Lower lobe of right lung (tissue), 2 donors: ENCODE measurements at regions not wholly inside any gene's neighbourhood (a gene's known extent, or its start where the extent isn't known, plus 50 kb on each side); places are given as distances from the start of the nearest gene placed in this dataset.

ENCODE experiments used
- ATAC-seq, 2 donors: fragments of 200-7000 bp; cut with Tn5 transposase; one replicate each; pipeline ENCODE4 v1.9.1; 2020 to 2022; ENCODE audit warnings: mild to moderate bottlenecking in 2 of 2, moderate library complexity in 2 of 2
- DNase-seq: peaks from one replicate; pipeline ENCODE4 v3.0.0-alpha.2; 2020
- H3K27ac ChIP-seq: fragments of 200-600 bp; one replicate; pipeline ENCODE4 v1.8.0; 2022
- H3K27me3 ChIP-seq: fragments of 200-600 bp; one replicate; pipeline ENCODE4 v1.8.0; 2022; ENCODE audit warnings: low read depth
- H3K36me3 ChIP-seq: fragments of 200-600 bp; one replicate; pipeline ENCODE4 v1.8.0; 2022; ENCODE audit warnings: mild to moderate bottlenecking
- H3K4me1 ChIP-seq: fragments of 200-600 bp; one replicate; pipeline ENCODE4 v1.8.0; 2022
- H3K4me3 ChIP-seq: fragments of 200-600 bp; one replicate; pipeline ENCODE4 v1.8.0; 2022; ENCODE audit warnings: mild to moderate bottlenecking
- H3K9me3 ChIP-seq: fragments of 200-600 bp; one replicate; pipeline ENCODE4 v1.8.0; 2022
- intact Hi-C: fragments of 100-400 bp; cut with DNase I; formaldehyde crosslinking; loops from one replicate; pipeline ENCODE4 v1.11.0; 2022
- TF ChIP-seq, protein P1 (sequence below): fragments of 200-600 bp; IDR thresholded peaks from one replicate; pipeline ENCODE4 v1.8.0; 2022; ENCODE audit warnings: antibody characterized with exemption, mild to moderate bottlenecking
- donor health status: DM: no; HTN: yes; CAD: no; lungs with severe emphysema.

DNA sequence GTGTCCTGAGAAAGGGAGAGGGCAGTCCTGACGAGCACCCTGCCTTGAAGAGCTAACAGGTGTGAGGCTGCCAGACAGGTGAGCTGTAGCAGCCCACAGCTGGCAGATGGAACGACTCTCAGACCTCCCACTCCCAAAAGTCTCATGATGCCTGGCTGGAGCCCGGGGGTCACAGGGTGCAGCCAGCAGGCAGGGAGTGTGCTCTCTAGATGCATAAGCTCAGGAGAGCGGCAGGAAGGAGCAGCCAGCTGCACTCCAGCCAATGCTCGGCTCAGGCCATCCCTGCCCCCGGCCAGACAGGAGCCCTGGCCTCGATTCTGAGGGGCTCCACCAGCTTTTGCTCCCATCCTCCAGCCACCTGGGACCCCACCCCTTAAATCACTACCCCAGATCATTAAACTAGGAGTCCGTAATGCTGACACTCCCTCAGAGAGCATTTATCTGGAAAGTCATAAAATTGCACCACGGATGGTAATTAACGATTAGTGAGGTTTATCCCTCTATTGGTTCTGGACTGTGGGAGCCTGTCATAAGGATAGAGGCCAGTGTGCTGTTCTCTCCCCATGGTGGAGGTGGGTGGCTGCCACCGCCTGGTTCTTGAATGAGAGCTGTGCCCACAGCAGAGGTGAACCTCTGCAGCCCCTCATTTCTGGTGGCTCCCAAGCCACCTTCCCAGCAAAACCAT, 63.5 kb upstream of the ZMIZ1 start:
- no peak overlapping the region for H3K4me3 ChIP-seq
- intact Hi-C loops = no loop called here
- no peaks in the 10 kb centered on the region for H3K36me3 ChIP-seq
- H3K27me3 ChIP-seq = no peaks in the 10 kb centered on the region
- peaks cover 12% of the 10 kb centered on the region for H3K4me1 ChIP-seq
- TF ChIP-seq, protein P1, sequence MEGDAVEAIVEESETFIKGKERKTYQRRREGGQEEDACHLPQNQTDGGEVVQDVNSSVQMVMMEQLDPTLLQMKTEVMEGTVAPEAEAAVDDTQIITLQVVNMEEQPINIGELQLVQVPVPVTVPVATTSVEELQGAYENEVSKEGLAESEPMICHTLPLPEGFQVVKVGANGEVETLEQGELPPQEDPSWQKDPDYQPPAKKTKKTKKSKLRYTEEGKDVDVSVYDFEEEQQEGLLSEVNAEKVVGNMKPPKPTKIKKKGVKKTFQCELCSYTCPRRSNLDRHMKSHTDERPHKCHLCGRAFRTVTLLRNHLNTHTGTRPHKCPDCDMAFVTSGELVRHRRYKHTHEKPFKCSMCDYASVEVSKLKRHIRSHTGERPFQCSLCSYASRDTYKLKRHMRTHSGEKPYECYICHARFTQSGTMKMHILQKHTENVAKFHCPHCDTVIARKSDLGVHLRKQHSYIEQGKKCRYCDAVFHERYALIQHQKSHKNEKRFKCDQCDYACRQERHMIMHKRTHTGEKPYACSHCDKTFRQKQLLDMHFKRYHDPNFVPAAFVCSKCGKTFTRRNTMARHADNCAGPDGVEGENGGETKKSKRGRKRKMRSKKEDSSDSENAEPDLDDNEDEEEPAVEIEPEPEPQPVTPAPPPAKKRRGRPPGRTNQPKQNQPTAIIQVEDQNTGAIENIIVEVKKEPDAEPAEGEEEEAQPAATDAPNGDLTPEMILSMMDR = no peak
- ATAC-seq = no peak
- H3K27ac ChIP-seq = no peak overlapping the region
- DNase-seq = no peak
- no peaks in the 10 kb centered on the region for H3K9me3 ChIP-seq

DNA sequence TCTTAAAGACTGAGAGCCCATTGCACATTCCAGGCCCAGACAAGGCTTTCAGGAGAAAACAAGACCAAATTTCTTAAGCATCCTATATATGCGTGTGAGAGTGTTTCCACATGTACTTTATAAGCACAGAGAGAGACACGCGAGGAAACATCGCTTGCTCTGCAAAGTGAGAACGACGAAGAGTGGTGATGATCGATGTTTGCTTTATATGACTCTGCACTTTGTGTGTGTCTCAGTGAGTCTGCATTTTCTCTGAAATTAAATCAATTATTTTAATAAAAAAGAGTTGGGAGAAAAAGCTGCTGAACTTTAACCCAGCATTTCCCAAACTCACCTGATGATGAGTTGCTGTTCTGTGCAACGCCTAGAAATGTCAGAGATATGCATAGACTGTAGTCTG, 61.7 kb upstream of the ZMIZ1 start:
- H3K9me3 ChIP-seq = no peaks in the 10 kb centered on the region
- no peaks in the 10 kb centered on the region for H3K27me3 ChIP-seq
- no peak for ATAC-seq
- H3K36me3 ChIP-seq = no peaks in the 10 kb centered on the region
- DNase-seq = no peak
- H3K4me1 ChIP-seq = no peaks in the 10 kb centered on the region
- H3K27ac ChIP-seq = no peak overlapping the region
- H3K4me3 ChIP-seq = no peak overlapping the region
- TF ChIP-seq, protein P1 = no peak
- intact Hi-C loops = no loop called here

DNA sequence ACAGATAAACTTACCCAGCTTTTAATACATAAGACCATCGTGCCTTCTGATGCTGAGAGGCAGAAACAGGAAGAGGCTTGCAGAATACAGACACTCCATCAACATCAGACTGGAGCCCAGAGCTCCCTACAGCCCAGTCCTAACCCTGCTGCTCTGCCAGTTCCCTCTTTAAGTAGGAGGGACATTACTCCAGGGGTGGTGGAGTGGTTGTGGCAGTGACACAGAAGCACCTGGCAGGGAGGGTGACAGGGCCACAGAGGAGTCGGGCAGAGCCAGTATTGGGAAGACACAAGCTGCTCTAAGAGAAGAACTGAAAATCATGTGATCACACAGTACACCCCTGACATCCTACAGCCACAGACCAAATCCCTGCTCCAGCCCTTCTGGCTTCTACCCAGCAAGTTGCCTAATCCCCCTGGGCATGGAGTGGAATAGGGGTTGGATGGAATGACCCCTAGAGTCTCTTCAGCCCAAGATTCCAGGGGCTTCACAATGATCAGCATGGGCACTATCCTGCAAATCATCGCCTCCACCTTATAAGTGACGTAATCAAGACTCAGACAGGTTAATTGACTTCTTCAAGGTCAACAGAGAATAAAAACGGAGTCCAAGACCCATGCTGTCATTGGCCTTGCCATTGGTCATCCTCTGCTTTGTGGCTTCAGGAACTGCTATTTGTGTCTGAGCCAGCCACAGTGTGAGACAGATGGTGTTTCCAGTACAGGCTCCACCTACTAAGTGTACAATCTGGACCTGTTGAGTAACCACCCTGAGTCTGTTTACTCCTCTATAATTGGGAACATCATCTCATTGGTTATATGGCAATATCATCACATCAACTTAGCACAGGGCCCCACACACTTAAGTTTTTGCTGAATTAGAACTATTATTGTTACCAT, 61.1 kb upstream of the ZMIZ1 start:
- H3K27me3 ChIP-seq = no peaks in the 10 kb centered on the region
- no peak overlapping the region for H3K27ac ChIP-seq
- H3K4me1 ChIP-seq = no peaks in the 10 kb centered on the region
- no peaks in the 10 kb centered on the region for H3K36me3 ChIP-seq
- DNase-seq = no peak
- TF ChIP-seq, protein P1 = no peak
- no peak overlapping the region for H3K4me3 ChIP-seq
- peak in 1 of 2 donors; percentile 18 for ATAC-seq
- H3K9me3 ChIP-seq = no peaks in the 10 kb centered on the region
- intact Hi-C loops = no loop called here

DNA sequence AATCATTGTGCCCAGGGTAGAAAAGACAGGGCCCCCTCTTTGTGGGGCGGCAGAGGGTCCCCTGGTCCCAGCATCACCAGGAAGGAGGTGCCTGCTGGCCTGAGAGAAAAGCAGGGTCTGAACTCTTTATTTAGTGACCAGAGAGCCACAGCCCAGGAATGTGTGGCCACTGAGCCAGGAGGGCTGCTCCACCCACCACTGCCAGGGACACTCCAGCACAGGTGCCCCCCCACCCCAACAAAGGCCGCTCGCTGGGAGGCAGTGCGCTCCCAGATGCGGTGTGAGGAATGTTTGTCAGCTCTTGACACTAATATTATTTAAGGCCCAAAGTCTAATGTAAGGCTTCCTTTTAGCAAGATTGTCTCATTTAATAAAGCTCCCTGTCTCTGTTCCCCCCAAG, 59.6 kb upstream of the ZMIZ1 start:
- Histone ChIP-seq H3K4me1 (no peaks in the 10 kb centered on the region), H3K9me3 (no peaks in the 10 kb centered on the region), H3K36me3 (no peaks in the 10 kb centered on the region), H3K27ac (no peak overlapping the region), H3K27me3 (no peaks in the 10 kb centered on the region), H3K4me3 (no peak overlapping the region)
- ATAC-seq (no peak), DNase-seq (no peak)
- TF ChIP-seq, protein P1 = no peak
- intact Hi-C loops = no loop called here

DNA sequence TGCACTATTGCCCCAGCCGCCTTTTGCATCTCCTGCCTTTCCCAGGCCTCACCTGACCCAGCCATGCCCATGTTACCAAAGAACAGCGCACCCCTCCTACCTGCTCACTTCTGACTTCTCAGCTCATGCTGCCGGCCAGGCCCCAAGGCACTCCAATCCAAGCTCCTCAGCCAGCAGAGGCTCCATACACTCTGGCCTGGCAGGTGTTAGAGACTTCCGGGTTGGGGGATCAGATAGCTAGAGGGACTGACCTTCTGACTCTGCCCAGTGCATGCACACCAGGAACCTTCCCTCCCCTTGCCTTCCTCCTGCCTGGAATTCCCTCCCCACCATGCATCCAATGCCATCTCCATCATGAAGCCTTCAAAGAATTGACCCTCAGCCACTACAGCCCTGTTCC, 56.2 kb upstream of the ZMIZ1 start:
- TF ChIP-seq, protein P1 = no peak
- ATAC-seq (no peak), DNase-seq (no peak)
- no peaks in the 10 kb centered on the region for H3K4me1 ChIP-seq
- no peaks in the 10 kb centered on the region for H3K36me3 ChIP-seq
- no peaks in the 10 kb centered on the region for H3K9me3 ChIP-seq
- intact Hi-C loops = no loop called here
- H3K27me3 ChIP-seq = no peaks in the 10 kb centered on the region
- H3K27ac ChIP-seq = no peak overlapping the region
- H3K4me3 ChIP-seq = no peak overlapping the region
